Kidney (tissue), 13 donors: ENCODE measurements at regions not wholly inside any gene's neighbourhood (a gene's known extent, or its start where the extent isn't known, plus 50 kb on each side); places are given as distances from the start of the nearest gene placed in this dataset.

Experiments
- DNase-seq, 5 donors: peaks; one replicate each; pipeline ENCODE4 v3.0.0-alpha.2; 2013 to 2020
- FAIRE-seq: peaks from 2 replicates; lab custom pipeline; 2012; peaks lifted over from hg19 to GRCh38; lab: Jason Lieb, UNC
- H3K27ac ChIP-seq, 2 donors: one replicate each; pipeline ENCODE4 v1.7.0; 2013; ENCODE audit warnings: low read depth in 2 of 2, low read length in 2 of 2, inconsistent platforms in 1 of 2
- H3K27me3 ChIP-seq: one replicate; pipeline ENCODE4 v1.7.1; 2013; ENCODE audit warnings: low read length, inconsistent platforms; ENCODE audit not compliant: control insufficient read depth, insufficient read depth
- H3K36me3 ChIP-seq, 3 donors: one replicate each; pipeline versions ENCODE4 v1.7.0 to v1.7.1; 2013; ENCODE audit warnings: low read length in 3 of 3, control low read depth in 1 of 3, inconsistent platforms in 1 of 3; ENCODE audit not compliant: insufficient read depth in 3 of 3, control insufficient read depth in 2 of 3
- H3K4me1 ChIP-seq, 3 donors: one replicate each; pipeline versions ENCODE4 v1.7.0 to v1.7.1; 2013; ENCODE audit warnings: low read length in 3 of 3, inconsistent platforms in 1 of 3, low read depth in 1 of 3; ENCODE audit not compliant: control insufficient read depth in 2 of 3, insufficient read depth in 2 of 3
- H3K4me3 ChIP-seq, 3 donors: one replicate each; pipeline versions ENCODE4 v1.7.0 to v1.8.1; 2013; ENCODE audit warnings: low read length in 3 of 3, control low read depth in 1 of 3, inconsistent platforms in 1 of 3
- H3K9ac ChIP-seq, 3 donors: one replicate each; pipeline versions ENCODE4 v1.7.0 to v1.7.1; 2013; ENCODE audit warnings: low read length in 3 of 3, control low read depth in 1 of 3, inconsistent platforms in 1 of 3
- H3K9me3 ChIP-seq, 3 donors: one replicate each; pipeline versions ENCODE4 v1.7.0 to v1.7.1; 2013; ENCODE audit warnings: low read length in 3 of 3, control low read depth in 1 of 3, inconsistent platforms in 1 of 3; ENCODE audit not compliant: control insufficient read depth in 2 of 3, insufficient read depth in 1 of 3
- CTCF ChIP-seq: IDR thresholded peaks from 3 replicates; pipeline ENCODE4 v1.5.1; 2012; ENCODE audit warnings: mild to moderate bottlenecking, moderate library complexity, borderline replicate concordance; ENCODE audit not compliant: insufficient read depth; ENCODE audit errors: extremely low read depth
- intact Hi-C: fragments of 100-400 bp; cut with DNase I; formaldehyde crosslinking; loops from one replicate; pipeline ENCODE4 v1.11.1; 2022
- donor health status: control.
- donor health status: control.
- donor health status: control.
- donor health status: control.
- donor health status: control.
- donor health status: DM: yes; HTN: yes; CAD: no.
- donor health status: Normal renal cell carcinoma (clear cell type).

GRCh38 chr2:44107974-44108373 lies 60.7 kb upstream of the PPM1B start:
- Histone ChIP-seq H3K27me3 (no peaks in the 10 kb centered on the region), H3K9ac (no peak overlapping the region), H3K27ac (no peak overlapping the region), H3K4me3 (no peak overlapping the region), H3K9me3 (no peaks in the 10 kb centered on the region), H3K4me1 (no peaks in the 10 kb centered on the region), H3K36me3 (no peaks in the 10 kb centered on the region)
- TF ChIP-seq CTCF = no peak
- FAIRE-seq = no peak
- DNase-seq = no peak
- intact Hi-C loops = no loop called here

- Histone ChIP-seq H3K27ac (no peak overlapping the region), H3K9me3 (no peaks in the 10 kb centered on the region), H3K27me3 (no peaks in the 10 kb centered on the region), H3K9ac (no peak overlapping the region), H3K4me3 (no peak overlapping the region), H3K4me1 (no peaks in the 10 kb centered on the region), H3K36me3 (no peaks in the 10 kb centered on the region)
- FAIRE-seq = no peak
- DNase-seq = no peak
- intact Hi-C loops = no loop called here
- TF ChIP-seq CTCF = no peak
Observed at GRCh38 chr2:44109166-44109565, 59.5 kb upstream of the PPM1B start.

- DNase-seq = no peak
- H3K9me3 ChIP-seq = no peaks in the 10 kb centered on the region
- no peaks in the 10 kb centered on the region for H3K36me3 ChIP-seq
- TF ChIP-seq CTCF = no peak
- H3K9ac ChIP-seq = no peak overlapping the region
- intact Hi-C loops = no loop called here
- H3K27me3 ChIP-seq = no peaks in the 10 kb centered on the region
- no peak for FAIRE-seq
- H3K27ac ChIP-seq = no peak overlapping the region
- no peak overlapping the region for H3K4me3 ChIP-seq
- H3K4me1 ChIP-seq = no peaks in the 10 kb centered on the region
Observed at GRCh38 chr2:44110444-44110843, 58.2 kb upstream of the PPM1B start.

GRCh38 chr2:44112096-44112495 lies 56.6 kb upstream of the PPM1B start:
- Histone ChIP-seq H3K4me1 (no peaks in the 10 kb centered on the region), H3K9me3 (no peaks in the 10 kb centered on the region), H3K36me3 (no peaks in the 10 kb centered on the region), H3K27ac (no peak overlapping the region), H3K9ac (no peak overlapping the region), H3K4me3 (no peak overlapping the region), H3K27me3 (no peaks in the 10 kb centered on the region)
- FAIRE-seq (no peak), DNase-seq (no peak)
- intact Hi-C loops = no loop called here
- no peak for TF ChIP-seq CTCF
